SK-N-SH treated with all-trans-retinoic acid at 6 μM for 48 hours (cell line): ENCODE measurements at regions not wholly inside any gene's neighbourhood (a gene's known extent, or its start where the extent isn't known, plus 50 kb on each side); places are given as distances from the start of the nearest gene placed in this dataset.

Experiments used
- ATAC-seq: fragments of 200-7000 bp; cut with Tn5 transposase; 3 replicates; pipeline ENCODE4 v1.9.1; 2020; ENCODE audit warnings: mild to moderate bottlenecking, moderate library complexity
- ARNTL ChIP-seq: fragments of 450-650 bp; formaldehyde crosslinking; IDR thresholded peaks from 2 replicates; pipeline ENCODE4 v1.5.0; 2020; ENCODE audit warnings: low read depth, mild to moderate bottlenecking, moderate library complexity, borderline replicate concordance
- BACH2 ChIP-seq: fragments of 250-450 bp; sonication (Bioruptor Pico); IDR thresholded peaks from 2 replicates; pipeline ENCODE4 v1.9.0; 2021; ENCODE audit warnings: mild to moderate bottlenecking, borderline replicate concordance
- CSDC2 ChIP-seq: fragments of 250-450 bp; sonication (Bioruptor Pico); IDR thresholded peaks from 2 replicates; pipeline ENCODE4 v1.5.0; 2020; ENCODE audit warnings: mild to moderate bottlenecking, moderate library complexity
- ESRRG ChIP-seq: fragments of 250-450 bp; sonication (Bioruptor Pico); IDR thresholded peaks from 2 replicates; pipeline ENCODE4 v1.6.1; 2021; ENCODE audit warnings: mild to moderate bottlenecking
- GLIS3 ChIP-seq: fragments of 250-450 bp; sonication (Bioruptor Pico); IDR thresholded peaks from 2 replicates; pipeline ENCODE4 v1.5.0; 2020; ENCODE audit warnings: mild to moderate bottlenecking, moderate library complexity
- ISL1 ChIP-seq: fragments of 250-450 bp; sonication (Bioruptor Pico); IDR thresholded peaks from 2 replicates; pipeline ENCODE4 v2.1.2; 2022; ENCODE audit warnings: mild to moderate bottlenecking, moderate library complexity
- OSR1 ChIP-seq: fragments of 250-450 bp; sonication (Bioruptor Pico); IDR thresholded peaks from 2 replicates; pipeline ENCODE4 v1.8.0; 2022; ENCODE audit warnings: moderate library complexity, mild to moderate bottlenecking, inconsistent platforms
- PPARA ChIP-seq: fragments of 250-450 bp; sonication (Bioruptor Pico); IDR thresholded peaks from 2 replicates; pipeline ENCODE4 v1.5.0; 2020; ENCODE audit warnings: mild to moderate bottlenecking, borderline replicate concordance
- RARB ChIP-seq: fragments of 250-450 bp; sonication (Bioruptor Pico); IDR thresholded peaks from 2 replicates; pipeline ENCODE4 v1.8.0; 2021; ENCODE audit warnings: mild to moderate bottlenecking, moderate library complexity
- SNAI2 ChIP-seq: fragments of 250-450 bp; sonication (Bioruptor Pico); IDR thresholded peaks from 2 replicates; pipeline ENCODE4 v1.5.0; 2020; ENCODE audit warnings: mild to moderate bottlenecking, moderate library complexity
- TCF4 ChIP-seq: fragments of 250-450 bp; sonication (Bioruptor Pico); IDR thresholded peaks from 2 replicates; pipeline ENCODE4 v1.8.0; 2021; ENCODE audit warnings: mild to moderate bottlenecking, moderate library complexity, borderline replicate concordance
- TOX ChIP-seq: fragments of 250-450 bp; sonication (Bioruptor Pico); IDR thresholded peaks from 2 replicates; pipeline ENCODE4 v1.8.0; 2021; ENCODE audit warnings: mild to moderate bottlenecking, moderate library complexity, borderline replicate concordance
- ZC3H10 ChIP-seq: fragments of 250-450 bp; sonication (Bioruptor Pico); IDR thresholded peaks from 2 replicates; pipeline ENCODE4 v1.5.1; 2021; ENCODE audit warnings: mild to moderate bottlenecking, moderate library complexity
- ZFP3 ChIP-seq: fragments of 250-450 bp; sonication (Bioruptor Pico); IDR thresholded peaks from 2 replicates; pipeline ENCODE4 v1.5.0; 2020; ENCODE audit warnings: mild to moderate bottlenecking, moderate library complexity
- ZFP30 ChIP-seq: fragments of 450-650 bp; formaldehyde crosslinking; IDR thresholded peaks from 2 replicates; pipeline ENCODE4 v1.5.0; 2022; ENCODE audit warnings: mild to moderate bottlenecking, moderate library complexity
- ZNF565 ChIP-seq: fragments of 450-650 bp; formaldehyde crosslinking; conservative IDR thresholded peaks from 2 replicates; pipeline ENCODE4 v1.5.0; 2020; ENCODE audit warnings: low read depth, mild to moderate bottlenecking, moderate library complexity
- ZNF70 ChIP-seq: fragments of 450-650 bp; formaldehyde crosslinking; IDR thresholded peaks from 2 replicates; pipeline ENCODE4 v1.5.0; 2020; ENCODE audit warnings: mild to moderate bottlenecking, moderate library complexity
- TF ChIP-seq, protein P1 (sequence below): fragments of 250-450 bp; sonication (Bioruptor Pico); IDR thresholded peaks from 2 replicates; pipeline ENCODE4 v1.8.0; 2020; ENCODE audit warnings: mild to moderate bottlenecking, moderate library complexity, borderline replicate concordance
- TF ChIP-seq, protein P2 (sequence below): fragments of 250-450 bp; sonication (Bioruptor Pico); IDR thresholded peaks from 2 replicates; pipeline ENCODE4 v1.5.1; 2020; ENCODE audit warnings: low read depth, mild to moderate bottlenecking, moderate library complexity
- TF ChIP-seq, protein P3 (sequence below): fragments of 250-450 bp; sonication (Bioruptor Pico); IDR thresholded peaks from 2 replicates; pipeline ENCODE4 v1.5.0; 2020; ENCODE audit warnings: mild to moderate bottlenecking, moderate library complexity
- TF ChIP-seq, protein P4 (sequence below): fragments of 250-450 bp; sonication (Bioruptor Pico); IDR thresholded peaks from 2 replicates; pipeline ENCODE4 v1.8.0; 2021; ENCODE audit warnings: low read depth, mild to moderate bottlenecking, moderate library complexity, borderline replicate concordance
- TF ChIP-seq, protein P5 (sequence below): fragments of 250-450 bp; sonication (Bioruptor Pico); IDR thresholded peaks from 2 replicates; pipeline ENCODE4 v1.5.1; 2021; ENCODE audit warnings: mild to moderate bottlenecking, moderate library complexity

DNA sequence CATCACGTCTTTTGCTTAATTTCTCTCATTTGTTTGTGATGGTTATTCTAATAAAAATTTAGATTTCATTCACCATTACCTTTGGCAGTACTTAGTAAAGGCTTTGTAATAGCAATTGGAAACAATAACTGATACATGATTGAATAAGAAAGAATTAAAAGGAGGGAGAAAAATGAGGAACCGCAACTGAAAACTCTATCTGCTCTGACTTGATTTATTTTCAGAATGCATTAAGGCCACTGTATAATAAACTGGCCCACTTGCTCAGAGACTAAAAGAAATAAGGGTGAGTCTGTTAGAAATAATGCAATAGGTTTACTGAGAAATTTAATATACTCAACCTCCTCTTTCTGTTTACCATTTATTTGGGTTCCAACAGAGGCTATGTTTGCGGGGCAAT, 351.5 kb downstream of the TMA16 start:
- no peak for ATAC-seq
- TF ChIP-seq PPARA (CRISPR knock-in tag): no peak

DNA sequence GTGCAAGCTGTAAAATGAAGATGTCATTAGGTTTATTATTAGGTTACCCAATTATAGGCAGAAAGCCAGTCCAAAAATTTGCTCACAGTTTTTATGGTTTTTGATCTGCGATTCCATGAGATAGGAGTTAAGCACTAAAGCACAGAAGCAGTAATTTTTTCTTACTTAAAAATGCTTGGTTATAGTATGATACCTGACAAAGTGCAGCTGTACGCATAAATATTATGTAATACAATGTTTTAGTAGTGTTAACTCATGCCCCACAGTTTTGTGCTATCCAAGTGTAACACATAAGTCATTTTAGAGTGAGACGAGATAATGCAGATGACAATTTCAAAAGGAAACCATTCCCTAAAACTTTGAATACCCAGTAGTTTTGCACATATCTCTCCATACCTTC, 357.8 kb downstream of the TMA16 start:
- TF ChIP-seq BACH2 (CRISPR knock-in tag) (no peak), ISL1 (CRISPR knock-in tag) (no peak), SNAI2 (no peak), ZFP3 (CRISPR knock-in tag) (no peak), ARNTL (CRISPR knock-in tag) (no peak), TOX (CRISPR knock-in tag) (no peak), GLIS3 (CRISPR knock-in tag) (no peak), ESRRG (CRISPR knock-in tag) (no peak), PPARA (CRISPR knock-in tag) (no peak), ZFP30 (no peak), OSR1 (CRISPR knock-in tag) (no peak), ZNF565 (no peak), ZC3H10 (CRISPR knock-in tag) (no peak), TCF4 (CRISPR knock-in tag) (no peak), ZNF70 (no peak), RARB (no peak)
- TF ChIP-seq, protein P1, sequence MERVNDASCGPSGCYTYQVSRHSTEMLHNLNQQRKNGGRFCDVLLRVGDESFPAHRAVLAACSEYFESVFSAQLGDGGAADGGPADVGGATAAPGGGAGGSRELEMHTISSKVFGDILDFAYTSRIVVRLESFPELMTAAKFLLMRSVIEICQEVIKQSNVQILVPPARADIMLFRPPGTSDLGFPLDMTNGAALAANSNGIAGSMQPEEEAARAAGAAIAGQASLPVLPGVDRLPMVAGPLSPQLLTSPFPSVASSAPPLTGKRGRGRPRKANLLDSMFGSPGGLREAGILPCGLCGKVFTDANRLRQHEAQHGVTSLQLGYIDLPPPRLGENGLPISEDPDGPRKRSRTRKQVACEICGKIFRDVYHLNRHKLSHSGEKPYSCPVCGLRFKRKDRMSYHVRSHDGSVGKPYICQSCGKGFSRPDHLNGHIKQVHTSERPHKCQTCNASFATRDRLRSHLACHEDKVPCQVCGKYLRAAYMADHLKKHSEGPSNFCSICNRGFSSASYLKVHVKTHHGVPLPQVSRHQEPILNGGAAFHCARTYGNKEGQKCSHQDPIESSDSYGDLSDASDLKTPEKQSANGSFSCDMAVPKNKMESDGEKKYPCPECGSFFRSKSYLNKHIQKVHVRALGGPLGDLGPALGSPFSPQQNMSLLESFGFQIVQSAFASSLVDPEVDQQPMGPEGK: no peak
- TF ChIP-seq, protein P2, sequence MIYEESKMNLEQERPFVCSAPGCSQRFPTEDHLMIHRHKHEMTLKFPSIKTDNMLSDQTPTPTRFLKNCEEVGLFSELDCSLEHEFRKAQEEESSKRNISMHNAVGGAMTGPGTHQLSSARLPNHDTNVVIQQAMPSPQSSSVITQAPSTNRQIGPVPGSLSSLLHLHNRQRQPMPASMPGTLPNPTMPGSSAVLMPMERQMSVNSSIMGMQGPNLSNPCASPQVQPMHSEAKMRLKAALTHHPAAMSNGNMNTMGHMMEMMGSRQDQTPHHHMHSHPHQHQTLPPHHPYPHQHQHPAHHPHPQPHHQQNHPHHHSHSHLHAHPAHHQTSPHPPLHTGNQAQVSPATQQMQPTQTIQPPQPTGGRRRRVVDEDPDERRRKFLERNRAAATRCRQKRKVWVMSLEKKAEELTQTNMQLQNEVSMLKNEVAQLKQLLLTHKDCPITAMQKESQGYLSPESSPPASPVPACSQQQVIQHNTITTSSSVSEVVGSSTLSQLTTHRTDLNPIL: no peak
- TF ChIP-seq, protein P3, sequence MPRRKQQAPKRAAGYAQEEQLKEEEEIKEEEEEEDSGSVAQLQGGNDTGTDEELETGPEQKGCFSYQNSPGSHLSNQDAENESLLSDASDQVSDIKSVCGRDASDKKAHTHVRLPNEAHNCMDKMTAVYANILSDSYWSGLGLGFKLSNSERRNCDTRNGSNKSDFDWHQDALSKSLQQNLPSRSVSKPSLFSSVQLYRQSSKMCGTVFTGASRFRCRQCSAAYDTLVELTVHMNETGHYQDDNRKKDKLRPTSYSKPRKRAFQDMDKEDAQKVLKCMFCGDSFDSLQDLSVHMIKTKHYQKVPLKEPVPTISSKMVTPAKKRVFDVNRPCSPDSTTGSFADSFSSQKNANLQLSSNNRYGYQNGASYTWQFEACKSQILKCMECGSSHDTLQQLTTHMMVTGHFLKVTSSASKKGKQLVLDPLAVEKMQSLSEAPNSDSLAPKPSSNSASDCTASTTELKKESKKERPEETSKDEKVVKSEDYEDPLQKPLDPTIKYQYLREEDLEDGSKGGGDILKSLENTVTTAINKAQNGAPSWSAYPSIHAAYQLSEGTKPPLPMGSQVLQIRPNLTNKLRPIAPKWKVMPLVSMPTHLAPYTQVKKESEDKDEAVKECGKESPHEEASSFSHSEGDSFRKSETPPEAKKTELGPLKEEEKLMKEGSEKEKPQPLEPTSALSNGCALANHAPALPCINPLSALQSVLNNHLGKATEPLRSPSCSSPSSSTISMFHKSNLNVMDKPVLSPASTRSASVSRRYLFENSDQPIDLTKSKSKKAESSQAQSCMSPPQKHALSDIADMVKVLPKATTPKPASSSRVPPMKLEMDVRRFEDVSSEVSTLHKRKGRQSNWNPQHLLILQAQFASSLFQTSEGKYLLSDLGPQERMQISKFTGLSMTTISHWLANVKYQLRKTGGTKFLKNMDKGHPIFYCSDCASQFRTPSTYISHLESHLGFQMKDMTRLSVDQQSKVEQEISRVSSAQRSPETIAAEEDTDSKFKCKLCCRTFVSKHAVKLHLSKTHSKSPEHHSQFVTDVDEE (CRISPR knock-in tag): no peak
- TF ChIP-seq, protein P4, sequence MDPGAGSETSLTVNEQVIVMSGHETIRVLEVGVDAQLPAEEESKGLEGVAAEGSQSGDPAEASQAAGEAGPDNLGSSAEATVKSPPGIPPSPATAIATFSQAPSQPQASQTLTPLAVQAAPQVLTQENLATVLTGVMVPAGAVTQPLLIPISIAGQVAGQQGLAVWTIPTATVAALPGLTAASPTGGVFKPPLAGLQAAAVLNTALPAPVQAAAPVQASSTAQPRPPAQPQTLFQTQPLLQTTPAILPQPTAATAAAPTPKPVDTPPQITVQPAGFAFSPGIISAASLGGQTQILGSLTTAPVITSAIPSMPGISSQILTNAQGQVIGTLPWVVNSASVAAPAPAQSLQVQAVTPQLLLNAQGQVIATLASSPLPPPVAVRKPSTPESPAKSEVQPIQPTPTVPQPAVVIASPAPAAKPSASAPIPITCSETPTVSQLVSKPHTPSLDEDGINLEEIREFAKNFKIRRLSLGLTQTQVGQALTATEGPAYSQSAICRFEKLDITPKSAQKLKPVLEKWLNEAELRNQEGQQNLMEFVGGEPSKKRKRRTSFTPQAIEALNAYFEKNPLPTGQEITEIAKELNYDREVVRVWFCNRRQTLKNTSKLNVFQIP (CRISPR knock-in tag): no peak
- ATAC-seq: no peak

DNA sequence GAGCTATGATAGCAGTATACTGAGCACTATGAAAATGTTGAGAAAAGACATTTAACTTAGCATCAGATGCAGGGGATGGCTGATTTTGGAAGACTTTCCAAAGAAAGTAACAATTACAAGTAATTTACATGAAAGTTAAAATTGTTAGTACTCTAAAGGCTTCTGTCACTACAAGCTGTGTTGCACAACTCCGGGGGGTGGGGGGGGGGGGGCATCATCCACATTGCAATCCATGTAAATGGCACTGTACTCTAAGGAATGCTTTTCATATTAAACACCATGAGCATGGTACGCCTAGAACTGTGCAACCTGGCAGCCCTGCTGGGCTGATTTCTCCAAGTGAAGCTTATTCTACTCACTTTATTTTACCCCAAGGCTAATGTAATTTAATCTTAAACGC, 363.4 kb downstream of the TMA16 start:
- no peak for ATAC-seq
- TF ChIP-seq TOX (CRISPR knock-in tag) (no peak), CSDC2 (no peak), ZFP30 (no peak), ESRRG (CRISPR knock-in tag) (no peak), GLIS3 (CRISPR knock-in tag) (no peak), ZNF70 (no peak), TCF4 (CRISPR knock-in tag) (no peak)
- TF ChIP-seq, protein P5, sequence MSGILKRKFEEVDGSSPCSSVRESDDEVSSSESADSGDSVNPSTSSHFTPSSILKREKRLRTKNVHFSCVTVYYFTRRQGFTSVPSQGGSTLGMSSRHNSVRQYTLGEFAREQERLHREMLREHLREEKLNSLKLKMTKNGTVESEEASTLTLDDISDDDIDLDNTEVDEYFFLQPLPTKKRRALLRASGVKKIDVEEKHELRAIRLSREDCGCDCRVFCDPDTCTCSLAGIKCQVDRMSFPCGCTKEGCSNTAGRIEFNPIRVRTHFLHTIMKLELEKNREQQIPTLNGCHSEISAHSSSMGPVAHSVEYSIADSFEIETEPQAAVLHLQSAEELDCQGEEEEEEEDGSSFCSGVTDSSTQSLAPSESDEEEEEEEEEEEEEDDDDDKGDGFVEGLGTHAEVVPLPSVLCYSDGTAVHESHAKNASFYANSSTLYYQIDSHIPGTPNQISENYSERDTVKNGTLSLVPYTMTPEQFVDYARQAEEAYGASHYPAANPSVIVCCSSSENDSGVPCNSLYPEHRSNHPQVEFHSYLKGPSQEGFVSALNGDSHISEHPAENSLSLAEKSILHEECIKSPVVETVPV (CRISPR knock-in tag): no peak
- TF ChIP-seq, protein P3 (CRISPR knock-in tag): no peak
- TF ChIP-seq, protein P4 (CRISPR knock-in tag): no peak
